ENCODE measurements at regions not wholly inside any gene's neighbourhood (a gene's known extent, or its start where the extent isn't known, plus 50 kb on each side); places are given as distances from the start of the nearest gene placed in this dataset.
"Not testable (repeated sequence)": the region's sequence is repeated elsewhere in the genome, so short reads cannot be mapped to it uniquely, and the experiment has no call there.

GRCh38 chr6:19256123-19256522 lies 581.0 kb upstream of the ID4 start:
- TF ChIP-seq CTCF (IDR thresholded peaks at IDR 0.05; ENCODE audit: poor library complexity, severe bottlenecking); POLR2AphosphoS5 (IDR thresholded peaks at IDR 0.05); EZH2 (IDR thresholded peaks at IDR 0.05; ENCODE audit: borderline replicate concordance, insufficient read depth, low read length, poor library complexity, severe bottlenecking): not testable (repeated sequence)
